Activated CD4-positive, alpha-beta T cell treated with anti-CD3 and anti-CD28 coated beads, Interleukin-2, amount 10 ng/mL, durations not matched to agents 24 days and 14 days (primary cell): ENCODE measurements at regions not wholly inside any gene's neighbourhood (a gene's known extent, or its start where the extent isn't known, plus 50 kb on each side); places are given as distances from the start of the nearest gene placed in this dataset.

Experiments
- DNase-seq: peaks from one replicate; pipeline ENCODE4 v3.0.0; 2022
- H3K27ac Mint-ChIP-seq: one replicate; pipeline ENCODE4 v1.8.0; 2022; ENCODE audit warnings: mild to moderate bottlenecking, mixed read lengths
- H3K27me3 Mint-ChIP-seq: one replicate; pipeline ENCODE4 v1.8.0; 2022; ENCODE audit warnings: mixed read lengths
- H3K36me3 Mint-ChIP-seq: one replicate; pipeline ENCODE4 v1.8.0; 2022; ENCODE audit warnings: low read depth, mild to moderate bottlenecking, mixed read lengths
- H3K4me1 Mint-ChIP-seq: one replicate; pipeline ENCODE4 v1.8.0; 2021; ENCODE audit warnings: mixed read lengths
- H3K4me3 Mint-ChIP-seq: one replicate; pipeline ENCODE4 v1.8.0; 2022; ENCODE audit warnings: mild to moderate bottlenecking, moderate library complexity, mixed read lengths
- H3K9me3 Mint-ChIP-seq: one replicate; pipeline ENCODE4 v1.8.0; 2021; ENCODE audit warnings: mixed read lengths
- intact Hi-C: fragments of 100-400 bp; cut with micrococcal nuclease; formaldehyde crosslinking; loops from one replicate; pipeline ENCODE4 v1.15.1; 2023

DNA sequence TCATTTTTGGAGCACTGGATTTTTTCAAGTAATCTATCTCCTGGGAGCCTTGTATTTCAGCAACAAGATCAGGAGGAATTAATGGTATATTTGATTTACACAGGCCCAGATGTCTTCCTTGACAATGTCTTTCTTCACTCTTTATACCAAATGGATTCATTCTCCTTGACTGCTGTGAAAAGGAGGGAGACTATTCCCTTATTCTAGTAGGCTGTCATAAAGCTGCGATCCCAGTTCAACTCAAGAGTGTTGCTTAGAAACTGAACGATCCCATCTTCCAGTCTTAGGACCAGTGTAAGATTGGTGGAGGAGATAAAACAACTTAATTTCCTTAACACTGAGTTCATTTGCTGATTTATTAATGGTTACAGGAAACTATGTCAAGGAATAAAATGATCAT is 119.4 kb upstream of the ROBO1 start:
- Mint-ChIP-seq H3K9me3 (peaks cover 2% of the 10 kb centered on the region), H3K27me3 (no peaks in the 10 kb centered on the region), H3K36me3 (no peaks in the 10 kb centered on the region), H3K27ac (no peak overlapping the region), H3K4me1 (no peaks in the 10 kb centered on the region), H3K4me3 (no peak overlapping the region)
- DNase-seq, result no peak
- intact Hi-C loops, result no loop called here

DNA sequence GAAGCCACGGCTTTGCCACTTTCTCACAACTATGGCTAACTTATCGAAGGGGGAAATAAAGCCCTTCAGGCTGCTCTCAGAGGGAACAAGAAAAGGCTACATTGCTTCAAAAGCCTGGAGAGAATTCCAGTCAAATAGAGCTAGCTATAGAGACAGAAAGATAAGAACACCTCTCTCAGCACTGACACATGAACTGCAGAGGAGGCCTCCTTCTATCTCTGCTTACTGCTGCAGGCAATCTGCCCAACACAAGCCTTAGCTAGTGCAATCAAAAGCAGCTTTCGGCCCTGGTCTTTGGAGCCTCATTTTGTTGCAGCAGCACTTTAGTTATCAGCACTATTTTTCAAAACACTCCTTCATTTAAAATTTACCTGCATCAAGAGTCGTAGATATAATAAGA is 118.4 kb upstream of the ROBO1 start:
- no peaks in the 10 kb centered on the region for H3K27me3 Mint-ChIP-seq
- peaks cover 2% of the 10 kb centered on the region for H3K9me3 Mint-ChIP-seq
- H3K36me3 Mint-ChIP-seq, result no peaks in the 10 kb centered on the region
- intact Hi-C loops, result no loop called here
- no peaks in the 10 kb centered on the region for H3K4me1 Mint-ChIP-seq
- DNase-seq, result no peak
- no peak overlapping the region for H3K4me3 Mint-ChIP-seq
- no peak overlapping the region for H3K27ac Mint-ChIP-seq

DNA sequence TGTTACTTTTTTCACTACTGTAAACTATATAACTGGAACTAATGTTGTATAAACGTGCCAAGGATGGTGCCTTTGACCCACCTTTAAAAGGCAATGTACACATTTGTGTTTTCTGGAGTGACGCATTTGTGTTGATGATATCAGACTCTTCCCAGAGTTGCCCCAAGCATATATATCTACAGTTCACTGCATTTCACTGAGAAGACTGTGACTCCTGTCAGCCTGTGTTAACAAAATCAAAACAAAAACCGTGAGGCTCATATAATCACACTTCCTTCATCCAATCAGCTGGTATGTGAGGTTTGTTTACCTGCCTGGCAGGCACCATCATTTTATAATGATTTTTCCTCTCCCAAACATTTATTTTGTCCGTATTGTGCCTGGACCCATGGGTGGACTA is 117.6 kb upstream of the ROBO1 start:
- DNase-seq, result no peak
- H3K27ac Mint-ChIP-seq, result no peak overlapping the region
- H3K4me3 Mint-ChIP-seq, result no peak overlapping the region
- H3K4me1 Mint-ChIP-seq, result no peaks in the 10 kb centered on the region
- no peaks in the 10 kb centered on the region for H3K36me3 Mint-ChIP-seq
- peaks cover 2% of the 10 kb centered on the region for H3K9me3 Mint-ChIP-seq
- intact Hi-C loops, result no loop called here
- H3K27me3 Mint-ChIP-seq, result no peaks in the 10 kb centered on the region

DNA sequence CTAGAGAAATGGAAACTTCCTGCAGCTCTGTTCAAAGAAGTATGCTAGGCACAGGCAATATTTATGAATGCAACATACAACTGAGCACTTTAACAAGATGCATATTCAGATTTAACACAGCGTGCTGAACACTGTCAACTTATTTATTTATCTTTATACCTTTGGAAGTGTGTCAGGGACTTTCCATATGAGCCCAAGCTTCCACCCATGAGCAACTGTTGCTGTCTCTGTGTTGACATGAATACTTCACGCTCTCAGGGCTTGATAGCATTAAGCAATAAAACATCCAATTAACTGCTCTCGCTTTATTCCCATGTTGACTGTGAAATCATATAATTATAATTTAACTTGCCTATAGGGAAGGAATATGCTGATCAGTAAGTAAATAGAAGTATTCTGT is 116.6 kb upstream of the ROBO1 start:
- Mint-ChIP-seq H3K27me3 (no peaks in the 10 kb centered on the region), H3K4me1 (no peaks in the 10 kb centered on the region), H3K9me3 (peaks cover 2% of the 10 kb centered on the region), H3K4me3 (no peak overlapping the region), H3K36me3 (no peaks in the 10 kb centered on the region), H3K27ac (no peak overlapping the region)
- intact Hi-C loops, result no loop called here
- no peak for DNase-seq

DNA sequence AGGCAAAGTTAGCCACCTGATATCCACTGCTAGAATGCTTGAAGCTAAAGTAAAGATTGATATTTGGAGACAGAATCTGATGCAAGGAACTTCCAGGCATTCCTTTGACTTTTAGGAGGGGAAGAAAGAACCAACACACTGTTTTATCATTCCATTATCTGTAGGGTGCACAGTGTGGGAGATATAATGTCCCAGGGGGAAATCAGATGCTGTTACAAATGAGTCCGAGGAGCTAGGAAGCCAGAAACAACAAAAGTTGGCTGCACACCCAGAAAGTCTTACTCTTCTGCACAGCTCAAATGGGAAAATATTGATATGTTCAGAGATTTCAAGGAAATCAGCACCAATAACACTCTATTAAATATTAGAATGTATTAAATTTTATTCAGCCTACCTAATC is 113.6 kb upstream of the ROBO1 start:
- no peaks in the 10 kb centered on the region for H3K36me3 Mint-ChIP-seq
- no peaks in the 10 kb centered on the region for H3K27me3 Mint-ChIP-seq
- H3K4me1 Mint-ChIP-seq, result no peaks in the 10 kb centered on the region
- intact Hi-C loops, result no loop called here
- no peak overlapping the region for H3K4me3 Mint-ChIP-seq
- peaks cover 2% of the 10 kb centered on the region for H3K9me3 Mint-ChIP-seq
- no peak for DNase-seq
- H3K27ac Mint-ChIP-seq, result no peak overlapping the region

DNA sequence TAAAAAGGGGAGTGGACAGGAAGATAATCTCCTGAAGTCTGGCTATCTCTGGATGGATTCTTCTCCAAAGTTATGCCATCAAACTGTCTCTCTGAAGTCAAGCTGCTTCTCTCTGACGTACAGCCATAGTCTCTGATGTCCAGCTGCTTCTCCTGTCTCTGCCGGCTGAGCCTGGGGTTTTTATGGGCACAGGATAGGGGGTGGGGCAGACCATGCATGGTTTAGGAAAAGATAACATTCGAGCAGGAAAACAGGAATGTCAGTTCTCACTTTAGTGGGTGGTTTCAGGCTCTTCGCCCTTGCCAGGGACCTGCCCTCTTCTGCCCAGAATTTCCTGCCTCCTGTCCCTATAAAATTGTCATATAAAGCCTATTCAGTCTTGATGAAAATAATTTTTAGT is 110.9 kb upstream of the ROBO1 start:
- intact Hi-C loops, result no loop called here
- H3K27me3 Mint-ChIP-seq, result no peaks in the 10 kb centered on the region
- no peak for DNase-seq
- H3K27ac Mint-ChIP-seq, result no peak overlapping the region
- no peaks in the 10 kb centered on the region for H3K4me1 Mint-ChIP-seq
- no peaks in the 10 kb centered on the region for H3K9me3 Mint-ChIP-seq
- H3K36me3 Mint-ChIP-seq, result no peaks in the 10 kb centered on the region
- no peak overlapping the region for H3K4me3 Mint-ChIP-seq

DNA sequence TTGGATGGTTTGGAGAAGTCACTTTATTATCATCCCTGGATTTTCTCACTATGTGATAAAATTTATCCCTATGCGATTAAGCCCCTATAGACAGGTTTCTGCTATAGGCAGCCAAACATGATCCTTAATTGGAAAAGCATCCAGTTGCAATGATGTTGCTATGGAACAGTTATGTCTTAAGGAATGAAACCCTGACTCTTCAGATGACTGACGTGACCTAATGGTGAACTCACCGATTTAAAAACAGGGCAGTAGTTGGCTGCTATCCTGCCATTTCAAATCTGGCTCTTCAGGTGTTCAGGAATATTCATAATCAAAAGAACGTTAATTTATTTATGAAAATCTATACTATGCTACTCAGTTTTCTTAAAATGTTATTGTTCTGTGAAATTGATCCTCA is 106.8 kb upstream of the ROBO1 start:
- Mint-ChIP-seq H3K9me3 (peaks cover under 1% of the 10 kb centered on the region), H3K27me3 (no peaks in the 10 kb centered on the region), H3K4me3 (no peak overlapping the region), H3K4me1 (no peaks in the 10 kb centered on the region), H3K36me3 (no peaks in the 10 kb centered on the region), H3K27ac (no peak overlapping the region)
- DNase-seq, result no peak
- intact Hi-C loops, result no loop called here

DNA sequence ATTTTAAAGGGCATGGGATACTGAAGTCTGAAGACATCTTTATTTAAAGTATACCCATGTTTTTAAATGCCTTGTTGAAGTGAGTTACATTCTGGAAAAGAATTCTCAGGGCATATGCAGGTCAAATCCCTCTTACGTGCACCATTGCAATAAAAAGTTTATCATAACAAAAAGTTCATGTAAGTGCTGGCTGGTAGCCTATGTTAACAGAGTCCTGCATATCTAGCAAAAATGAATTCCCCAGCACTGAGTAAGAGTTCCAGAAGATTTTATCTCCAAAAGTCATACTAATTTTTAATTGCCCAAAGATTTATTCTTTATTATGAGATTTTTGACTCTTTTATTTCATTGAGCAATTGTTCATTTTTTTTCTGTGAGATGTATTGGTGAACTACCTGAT is 104.7 kb upstream of the ROBO1 start:
- Mint-ChIP-seq H3K27me3 (no peaks in the 10 kb centered on the region), H3K36me3 (no peaks in the 10 kb centered on the region), H3K4me1 (no peaks in the 10 kb centered on the region), H3K9me3 (peaks cover 3% of the 10 kb centered on the region), H3K4me3 (no peak overlapping the region), H3K27ac (no peak overlapping the region)
- DNase-seq, result no peak
- intact Hi-C loops, result no loop called here

DNA sequence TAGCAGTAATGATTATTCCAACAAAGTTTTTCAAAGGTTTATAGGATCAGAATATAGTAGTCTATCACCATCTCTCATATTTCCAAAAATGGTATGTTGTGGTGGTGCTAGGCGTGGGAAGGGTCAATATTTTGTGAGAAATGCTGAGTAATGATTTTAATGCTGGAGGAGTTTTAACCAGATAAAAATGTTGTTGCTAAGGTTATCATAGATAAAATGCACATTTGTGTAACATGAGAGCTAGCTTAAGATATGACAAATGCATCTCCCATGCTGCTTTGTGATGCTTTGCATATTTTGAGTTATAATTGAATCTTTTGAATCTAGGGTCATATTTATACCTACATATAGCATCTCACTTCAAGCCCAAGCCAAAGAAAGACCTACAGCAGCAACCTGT is 103.9 kb upstream of the ROBO1 start:
- no peaks in the 10 kb centered on the region for H3K4me1 Mint-ChIP-seq
- no peak for DNase-seq
- H3K27ac Mint-ChIP-seq, result no peak overlapping the region
- H3K9me3 Mint-ChIP-seq, result peaks cover 3% of the 10 kb centered on the region
- intact Hi-C loops, result no loop called here
- H3K36me3 Mint-ChIP-seq, result no peaks in the 10 kb centered on the region
- H3K4me3 Mint-ChIP-seq, result no peak overlapping the region
- no peaks in the 10 kb centered on the region for H3K27me3 Mint-ChIP-seq

DNA sequence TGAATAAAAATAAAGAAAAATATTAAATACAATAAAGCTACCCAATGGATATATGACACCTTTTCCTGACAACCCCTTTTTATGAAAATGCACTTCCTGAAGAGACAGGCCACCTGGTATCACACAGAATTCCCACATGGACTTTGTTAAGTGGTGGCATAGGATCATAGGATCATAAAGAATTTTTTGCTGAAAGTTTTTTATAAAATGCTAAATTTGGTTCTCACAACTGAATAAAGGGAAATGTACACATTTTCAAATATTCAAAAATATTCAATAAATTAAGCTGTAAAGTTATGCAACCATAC is 102.5 kb upstream of the ROBO1 start:
- intact Hi-C loops, result no loop called here
- Mint-ChIP-seq H3K27ac (no peak overlapping the region), H3K9me3 (peaks cover 3% of the 10 kb centered on the region), H3K36me3 (no peaks in the 10 kb centered on the region), H3K4me1 (no peaks in the 10 kb centered on the region), H3K27me3 (no peaks in the 10 kb centered on the region), H3K4me3 (no peak overlapping the region)
- no peak for DNase-seq

DNA sequence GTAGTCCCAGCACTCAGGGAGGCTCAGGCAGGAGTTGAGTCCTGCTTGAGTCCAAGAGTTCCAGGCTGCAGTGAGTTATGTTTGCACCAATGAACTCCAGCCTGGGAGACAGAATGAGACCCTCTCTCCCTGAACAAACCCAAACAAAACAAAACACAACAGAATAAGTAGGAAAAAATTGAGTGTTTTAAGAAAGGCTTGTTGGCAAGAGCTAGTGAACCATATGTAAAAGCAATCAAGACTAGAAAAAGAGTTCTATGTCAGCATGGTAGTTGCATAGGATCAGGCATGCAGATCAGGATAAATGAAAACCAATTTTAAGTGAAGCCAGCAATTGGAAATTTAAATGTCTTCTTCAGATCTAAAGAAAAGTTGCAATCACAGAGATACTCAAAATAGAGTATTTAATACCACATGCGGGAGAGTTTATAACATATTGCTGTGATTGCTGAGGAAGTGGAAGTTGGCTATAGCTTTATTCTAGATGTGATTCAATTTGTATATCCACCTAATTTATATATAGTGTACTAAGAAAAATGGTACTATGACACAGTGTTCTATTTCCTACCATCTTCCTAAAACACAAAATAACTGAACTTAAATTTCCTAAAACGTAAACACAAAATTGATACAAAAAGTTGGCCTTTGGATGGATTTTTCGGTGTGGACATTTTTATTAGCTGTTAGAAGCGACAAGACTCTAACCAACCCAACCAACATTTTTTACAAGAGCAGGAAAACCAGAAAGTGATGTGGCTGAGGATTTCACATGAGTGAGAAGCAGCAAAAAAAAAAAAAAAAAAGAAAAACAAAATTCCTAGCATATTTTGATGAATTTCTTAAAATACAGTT is 101.9 kb upstream of the ROBO1 start:
- intact Hi-C loops, result no loop called here
- no peaks in the 10 kb centered on the region for H3K36me3 Mint-ChIP-seq

DNA sequence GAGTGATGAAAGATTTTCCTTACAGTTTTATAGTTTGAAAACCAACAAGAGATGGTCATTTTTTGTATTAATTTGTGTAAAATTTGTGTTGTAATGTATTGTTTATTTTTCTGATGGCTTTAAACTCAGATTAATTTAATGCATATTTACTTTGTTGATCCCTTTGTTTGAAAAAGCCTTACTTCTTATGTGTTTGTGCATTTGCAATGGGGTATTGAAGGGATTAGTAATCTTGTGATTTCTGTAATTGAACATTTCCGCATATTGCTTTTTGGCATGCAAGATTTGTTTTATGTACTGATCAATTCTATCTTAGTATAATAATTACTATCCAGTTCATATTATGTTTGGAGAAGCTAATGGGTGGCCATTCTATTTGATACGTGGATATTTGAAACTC is 98.4 kb upstream of the ROBO1 start:
- Mint-ChIP-seq H3K27me3 (no peaks in the 10 kb centered on the region), H3K36me3 (no peaks in the 10 kb centered on the region), H3K27ac (no peak overlapping the region), H3K4me3 (no peak overlapping the region), H3K9me3 (peaks cover 5% of the 10 kb centered on the region), H3K4me1 (no peaks in the 10 kb centered on the region)
- intact Hi-C loops, result no loop called here
- DNase-seq, result no peak

More for the DNA sequence above, 101.9 kb upstream of the ROBO1 start:
- peaks cover 3% of the 10 kb centered on the region for H3K9me3 Mint-ChIP-seq
- no peaks in the 10 kb centered on the region for H3K27me3 Mint-ChIP-seq
- H3K4me1 Mint-ChIP-seq, result no peaks in the 10 kb centered on the region
- no peak for DNase-seq
- H3K4me3 Mint-ChIP-seq, result no peak overlapping the region
- H3K27ac Mint-ChIP-seq, result no peak overlapping the region

DNA sequence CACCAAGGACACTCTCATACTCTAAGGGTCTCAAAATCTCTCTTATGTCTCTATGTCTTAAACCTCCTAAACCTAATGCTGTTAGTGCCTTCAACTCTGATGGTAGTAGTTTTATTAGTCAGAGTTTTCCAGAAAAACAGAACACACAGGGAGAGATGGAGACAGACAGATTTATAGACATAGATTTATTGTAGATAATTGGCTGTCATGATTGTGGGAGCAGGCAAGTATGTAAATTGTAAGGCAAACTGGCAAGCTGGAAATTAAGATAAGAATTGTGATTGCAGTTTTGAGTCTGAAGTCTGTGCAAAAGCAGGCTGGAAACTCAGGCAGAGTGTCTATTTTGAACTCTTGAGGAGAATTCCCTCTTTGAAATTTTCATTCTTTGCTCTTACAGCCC is 96.3 kb upstream of the ROBO1 start:
- peaks cover 5% of the 10 kb centered on the region for H3K9me3 Mint-ChIP-seq

DNA sequence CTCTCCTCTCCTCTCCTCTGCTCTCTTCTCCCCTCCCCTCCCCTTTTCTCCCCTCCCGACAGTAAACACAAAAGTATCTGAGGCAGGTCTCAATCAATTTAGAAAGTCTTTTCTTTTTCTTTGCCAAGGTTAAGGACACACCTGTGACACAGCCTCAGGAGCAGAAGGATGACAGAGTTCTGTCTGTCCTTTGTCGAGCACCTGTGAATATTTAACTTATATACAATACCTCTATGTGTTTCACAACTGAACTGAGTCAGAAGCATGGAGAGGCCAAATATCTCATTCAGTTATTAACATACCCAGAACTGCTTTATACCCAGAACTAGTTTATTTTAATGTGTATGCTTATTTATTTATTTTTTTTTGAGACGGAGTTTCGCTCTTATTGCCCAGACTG is 81.1 kb upstream of the ROBO1 start:
- Mint-ChIP-seq H3K4me1 (no peaks in the 10 kb centered on the region), H3K36me3 (no peaks in the 10 kb centered on the region), H3K27ac (no peak overlapping the region), H3K27me3 (no peaks in the 10 kb centered on the region), H3K4me3 (no peak overlapping the region), H3K9me3 (peaks cover 9% of the 10 kb centered on the region)
- intact Hi-C loops, result loop anchor here (5.0 kb wide), 1 partner anchor 327 kb away; no protein-coding TSS in a partner anchor
- no peak for DNase-seq

More for the DNA sequence above, 96.3 kb upstream of the ROBO1 start:
- no peak for DNase-seq
- Mint-ChIP-seq H3K27me3 (no peaks in the 10 kb centered on the region), H3K36me3 (no peaks in the 10 kb centered on the region), H3K4me3 (no peak overlapping the region), H3K4me1 (no peaks in the 10 kb centered on the region), H3K27ac (no peak overlapping the region)
- intact Hi-C loops, result no loop called here

DNA sequence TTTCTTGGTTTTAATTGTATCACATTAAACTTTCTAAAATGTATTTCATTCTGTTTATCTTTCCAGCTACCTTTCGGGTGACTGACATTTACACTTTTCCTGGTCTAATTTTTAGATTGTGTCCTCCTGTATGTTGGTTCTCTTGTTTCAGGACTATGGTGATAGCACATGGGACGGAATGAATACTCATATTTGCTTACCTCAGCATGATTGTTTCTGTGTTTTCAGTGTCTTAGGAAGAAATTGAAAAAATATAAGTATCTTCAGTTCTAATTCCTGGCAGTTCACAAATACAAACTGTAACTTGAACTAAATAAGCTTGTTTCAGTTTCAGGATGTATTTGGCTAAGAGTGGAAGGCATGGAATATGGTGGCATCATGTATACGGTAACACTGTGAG is 80.1 kb upstream of the ROBO1 start:
- H3K36me3 Mint-ChIP-seq, result no peaks in the 10 kb centered on the region
- intact Hi-C loops, result loop anchor here (5.0 kb wide), 1 partner anchor 326 kb away; no protein-coding TSS in a partner anchor
- H3K27ac Mint-ChIP-seq, result no peak overlapping the region
- H3K4me3 Mint-ChIP-seq, result no peak overlapping the region
- no peak for DNase-seq
- H3K4me1 Mint-ChIP-seq, result no peaks in the 10 kb centered on the region
- no peaks in the 10 kb centered on the region for H3K27me3 Mint-ChIP-seq
- peaks cover 9% of the 10 kb centered on the region for H3K9me3 Mint-ChIP-seq
